ENCODE measurements at regions not wholly inside any gene's neighbourhood (a gene's known extent, or its start where the extent isn't known, plus 50 kb on each side); places are given as distances from the start of the nearest gene placed in this dataset.

GRCh38 chr18:39741755-39742466 is 2176.3 kb upstream of the CELF4 start:
- no peak for TF ChIP-seq CTCF (IDR thresholded peaks at IDR 0.05)
- TF ChIP-seq POLR2A (IDR thresholded peaks at IDR 0.05) = no peak

Measured in testis (tissue), 2 donors.